Neuronal stem cell (in vitro differentiated cells): ENCODE measurements at regions not wholly inside any gene's neighbourhood (a gene's known extent, or its start where the extent isn't known, plus 50 kb on each side); places are given as distances from the start of the nearest gene placed in this dataset.
"Not testable (repeated sequence)": the region's sequence is repeated elsewhere in the genome, so short reads cannot be mapped to it uniquely, and the experiment has no call there.

ENCODE experiments used
- DNase-seq: peaks from one replicate; pipeline ENCODE4 v3.0.0-alpha.2; 2013; ENCODE audit warnings: low spot score
- H2AFZ ChIP-seq: one replicate; pipeline ENCODE4 v1.6.1; 2013; ENCODE audit warnings: mild to moderate bottlenecking, low read length, inconsistent platforms
- H2AK5ac ChIP-seq: 2 replicates; pipeline ENCODE4 v1.6.1; 2013; ENCODE audit warnings: low read depth, mild to moderate bottlenecking, inconsistent platforms, low read length, moderate library complexity, mixed read lengths
- H2BK120ac ChIP-seq: 2 replicates; pipeline ENCODE4 v1.6.1; 2013; ENCODE audit warnings: low read depth, mild to moderate bottlenecking, inconsistent platforms, low read length, moderate library complexity, mixed read lengths
- H2BK12ac ChIP-seq: one replicate; pipeline ENCODE4 v1.6.1; 2013; ENCODE audit warnings: low read length, inconsistent platforms
- H2BK15ac ChIP-seq: 2 replicates; pipeline ENCODE4 v1.6.1; 2013; ENCODE audit warnings: mild to moderate bottlenecking, low read length, inconsistent platforms, mixed read lengths
- H2BK5ac ChIP-seq: one replicate; pipeline ENCODE4 v1.6.1; 2013; ENCODE audit warnings: inconsistent platforms, mild to moderate bottlenecking, low read length, moderate library complexity
- H3K14ac ChIP-seq: one replicate; pipeline ENCODE4 v1.6.1; 2013; ENCODE audit warnings: low read length, inconsistent platforms
- H3K18ac ChIP-seq: 2 replicates; pipeline ENCODE4 v1.6.1; 2013; ENCODE audit warnings: low read length, inconsistent platforms
- H3K23ac ChIP-seq: 2 replicates; pipeline ENCODE4 v1.6.1; 2013; ENCODE audit warnings: low read depth, mild to moderate bottlenecking, mixed read lengths, low read length, inconsistent platforms; ENCODE audit not compliant: poor library complexity
- H3K27ac ChIP-seq: replicated peaks from 3 replicates; pipeline ENCODE4 v1.5.1; 2013; ENCODE audit warnings: low read length, inconsistent platforms
- H3K27me3 ChIP-seq, 3 experiments: 2 replicates each; pipeline ENCODE4 v1.6.1; 2013; ENCODE audit warnings: low read length in 3 of 3, mild to moderate bottlenecking in 2 of 3, inconsistent platforms in 1 of 3, low read depth in 1 of 3, mixed read lengths in 1 of 3, moderate library complexity in 1 of 3; ENCODE audit not compliant: control insufficient read depth in 3 of 3, insufficient read depth in 3 of 3
- H3K36me3 ChIP-seq, 2 donors: replicated peaks in 1 of 2; 2 replicates each; pipeline ENCODE4 v1.6.1; 2013; ENCODE audit warnings: low read length in 2 of 2; ENCODE audit not compliant: control insufficient read depth in 2 of 2, insufficient read depth in 2 of 2
- H3K4ac ChIP-seq: 2 replicates; pipeline ENCODE4 v1.6.1; 2013; ENCODE audit warnings: inconsistent platforms, mild to moderate bottlenecking, low read length, moderate library complexity
- H3K4me1 ChIP-seq, 2 donors: 1 replicate in 1 of 2; 2 replicates in 1 of 2; pipeline ENCODE4 v1.6.1; 2013; ENCODE audit warnings: low read length in 2 of 2, low read depth in 1 of 2; ENCODE audit not compliant: control insufficient read depth in 2 of 2, insufficient read depth in 1 of 2
- H3K4me2 ChIP-seq: one replicate; pipeline ENCODE4 v1.6.1; 2013; ENCODE audit warnings: mild to moderate bottlenecking, low read length, inconsistent platforms; ENCODE audit not compliant: insufficient read depth, poor library complexity, severe bottlenecking
- H3K4me3 ChIP-seq, 2 donors: 2 replicates each; pipeline ENCODE4 v1.5.1; 2013; ENCODE audit warnings: low read length in 2 of 2, mild to moderate bottlenecking in 2 of 2, inconsistent platforms in 1 of 2, moderate library complexity in 1 of 2
- H3K79me1 ChIP-seq: one replicate; pipeline ENCODE4 v1.6.1; 2013; ENCODE audit warnings: low read depth, mild to moderate bottlenecking, inconsistent platforms, low read length, moderate library complexity
- H3K9ac ChIP-seq: one replicate; pipeline ENCODE4 v1.6.1; 2013; ENCODE audit warnings: mild to moderate bottlenecking, low read depth, low read length, inconsistent platforms; ENCODE audit not compliant: poor library complexity
- H3K9me3 ChIP-seq, 2 donors: replicated peaks in 1 of 2; 2 replicates each; pipeline versions ENCODE3 to v1.6.1; 2013; ENCODE audit warnings: low read length in 2 of 2, mild to moderate bottlenecking in 2 of 2, inconsistent platforms in 1 of 2, low read depth in 1 of 2, mixed read lengths in 1 of 2, moderate library complexity in 1 of 2; ENCODE audit not compliant: control insufficient read depth in 2 of 2, insufficient read depth in 1 of 2
- H4K8ac ChIP-seq: one replicate; pipeline ENCODE4 v1.6.1; 2013; ENCODE audit warnings: low read depth, mild to moderate bottlenecking, inconsistent platforms, low read length, moderate library complexity
- H4K91ac ChIP-seq: one replicate; pipeline ENCODE4 v1.6.1; 2013; ENCODE audit warnings: low read length, low read depth, mild to moderate bottlenecking, inconsistent platforms; ENCODE audit not compliant: poor library complexity
- WGBS, 2 donors: extraction: QIAGEN DNeasy Blood & Tissue Kit; methylation state at CpG; one replicate each; pipeline ENCODE4 v1.1.7; 2013; ENCODE audit warnings: missing lambda C conversion rate in 2 of 2, mixed read lengths in 1 of 2; ENCODE audit not compliant: insufficient read length in 2 of 2, insufficient replicate concordance in 1 of 2; ENCODE audit errors: extremely low coverage in 2 of 2; 5-methylcytosine and 5-hydroxymethylcytosine counted together

GRCh38 chr12:46692606-46693005 is 133.2 kb downstream of the SLC38A4 start:
- Histone ChIP-seq H4K8ac (no peak overlapping the region), H2AFZ (no peak overlapping the region), H2BK5ac (no peak overlapping the region), H4K91ac (no peak overlapping the region), H3K4ac (no peak overlapping the region), H3K27me3 (no peaks in the 10 kb centered on the region), H3K36me3 (no peaks in the 10 kb centered on the region), H3K18ac (no peak overlapping the region), H3K9ac (no peak overlapping the region), H3K4me3 (no peak overlapping the region), H3K23ac (no peak overlapping the region), H3K9me3 (no peaks in the 10 kb centered on the region), H2BK120ac (no peak overlapping the region), H3K79me1 (no peaks in the 10 kb centered on the region), H3K14ac (no peak overlapping the region), H3K27ac (no peak overlapping the region), H2BK15ac (no peak overlapping the region), H3K4me1 (no peaks in the 10 kb centered on the region), H3K4me2 (no peak overlapping the region), H2BK12ac (no peak overlapping the region), H2AK5ac (no peak overlapping the region)
- no CpG with 5 or more reads among the region's 3 CpGs for WGBS, 2 donors
- DNase-seq, result no peak

- Histone ChIP-seq H3K4me1 (no peaks in the 10 kb centered on the region), H4K91ac (no peak overlapping the region), H3K23ac (no peak overlapping the region), H2AFZ (no peak overlapping the region), H3K18ac (no peak overlapping the region), H3K9me3 (peaks cover 0 to 4% of the 10 kb centered on the region in 2 donors), H3K27me3 (no peaks in the 10 kb centered on the region), H3K27ac (no peak overlapping the region), H3K4me3 (no peak overlapping the region), H2BK5ac (no peak overlapping the region), H3K14ac (no peak overlapping the region), H2AK5ac (no peak overlapping the region), H2BK120ac (no peak overlapping the region), H2BK15ac (no peak overlapping the region), H3K9ac (no peak overlapping the region), H3K4ac (no peak overlapping the region), H3K36me3 (no peaks in the 10 kb centered on the region), H2BK12ac (no peak overlapping the region), H4K8ac (no peak overlapping the region), H3K79me1 (no peaks in the 10 kb centered on the region), H3K4me2 (no peak overlapping the region)
- no CpG with 5 or more reads among the region's 3 CpGs for whole genome bisulfite sequencing, 2 donors
- DNase-seq, result no peak
These were observed 139.4 kb downstream of the SLC38A4 start for GRCh38 chr12:46686267-46686942.

GRCh38 chr12:46684243-46684642 is 141.6 kb downstream of the SLC38A4 start:
- H3K4me2 ChIP-seq, H2BK120ac ChIP-seq, H3K4me3 ChIP-seq, H3K4ac ChIP-seq, H2BK5ac ChIP-seq, DNase-seq, H3K9me3 ChIP-seq, H3K27ac ChIP-seq, H3K14ac ChIP-seq, H3K9ac ChIP-seq, H2AFZ ChIP-seq, H2BK12ac ChIP-seq, H3K79me1 ChIP-seq, H4K91ac ChIP-seq, H4K8ac ChIP-seq, H2AK5ac ChIP-seq, H3K27me3 ChIP-seq, H3K36me3 ChIP-seq, H3K23ac ChIP-seq, H3K18ac ChIP-seq, H2BK15ac ChIP-seq, H3K4me1 ChIP-seq: not testable (repeated sequence)
- no CpG with 5 or more reads among the region's 3 CpGs for WGBS, 2 donors

GRCh38 chr12:46682148-46682547 is 143.6 kb downstream of the SLC38A4 start:
- no peak overlapping the region for H3K14ac ChIP-seq
- no peak overlapping the region for H3K4me2 ChIP-seq
- no peak overlapping the region for H2AK5ac ChIP-seq
- H3K27ac ChIP-seq, result no peak overlapping the region
- H4K8ac ChIP-seq, result no peak overlapping the region
- H3K27me3 ChIP-seq, result no peaks in the 10 kb centered on the region
- peaks cover 0 to 4% of the 10 kb centered on the region in 2 donors for H3K4me1 ChIP-seq
- H3K23ac ChIP-seq, result no peak overlapping the region
- H2BK12ac ChIP-seq, result no peak overlapping the region
- no peak overlapping the region for H2BK5ac ChIP-seq
- no peak overlapping the region for H4K91ac ChIP-seq
- no peak overlapping the region for H3K4ac ChIP-seq
- no peak overlapping the region for H2BK120ac ChIP-seq
- no peak overlapping the region for H3K4me3 ChIP-seq
- no peak overlapping the region for H2AFZ ChIP-seq
- H3K79me1 ChIP-seq, result no peaks in the 10 kb centered on the region
- no peak overlapping the region for H3K9ac ChIP-seq
- no CpG with 5 or more reads among the region's 1 CpG for WGBS, 2 donors
- H3K36me3 ChIP-seq, result no peaks in the 10 kb centered on the region
- peaks cover 0 to 4% of the 10 kb centered on the region in 2 donors for H3K9me3 ChIP-seq
- no peak for DNase-seq
- no peak overlapping the region for H2BK15ac ChIP-seq
- no peak overlapping the region for H3K18ac ChIP-seq
